H9 (cell line): ENCODE measurements at regions not wholly inside any gene's neighbourhood (a gene's known extent, or its start where the extent isn't known, plus 50 kb on each side); places are given as distances from the start of the nearest gene placed in this dataset.

Source experiments
- DNase-seq: peaks from one replicate; pipeline ENCODE4 v3.0.0-alpha.2; 2017
- H2AFZ ChIP-seq: one replicate; pipeline ENCODE4 v1.6.1; 2013; ENCODE audit warnings: mild to moderate bottlenecking, low read length, control low read depth, moderate library complexity
- H2AK5ac ChIP-seq: 2 replicates; pipeline ENCODE4 v1.6.1; 2013; ENCODE audit warnings: low read length, control low read depth, mixed read lengths; ENCODE audit not compliant: insufficient read length
- H2BK120ac ChIP-seq: one replicate; pipeline ENCODE4 v1.6.1; 2013; ENCODE audit warnings: low read depth, mild to moderate bottlenecking, low read length, control low read depth, inconsistent platforms; ENCODE audit not compliant: poor library complexity, severe bottlenecking
- H2BK12ac ChIP-seq: 2 replicates; pipeline ENCODE4 v1.6.1; 2013; ENCODE audit warnings: low read length, control low read depth, mixed read lengths, low read depth; ENCODE audit not compliant: insufficient read length
- H2BK15ac ChIP-seq: 2 replicates; pipeline ENCODE4 v1.6.1; 2013; ENCODE audit warnings: low read depth, low read length, control low read depth
- H2BK20ac ChIP-seq: one replicate; pipeline ENCODE4 v1.6.1; 2013; ENCODE audit warnings: low read depth, mild to moderate bottlenecking, low read length, control low read depth, inconsistent platforms; ENCODE audit not compliant: poor library complexity, severe bottlenecking
- H2BK5ac ChIP-seq: 2 replicates; pipeline ENCODE4 v1.6.1; 2013; ENCODE audit warnings: low read length, control low read depth, mixed read lengths; ENCODE audit not compliant: insufficient read length
- H3K14ac ChIP-seq: 2 replicates; pipeline ENCODE4 v1.6.1; 2013; ENCODE audit warnings: low read length, control low read depth; ENCODE audit not compliant: insufficient read depth
- H3K18ac ChIP-seq: 2 replicates; pipeline ENCODE4 v1.6.1; 2013; ENCODE audit warnings: low read depth, mild to moderate bottlenecking, mixed read lengths, low read length, control low read depth; ENCODE audit not compliant: insufficient read length
- H3K23ac ChIP-seq: 2 replicates; pipeline ENCODE4 v1.6.1; 2013; ENCODE audit warnings: low read length, control low read depth, mixed read lengths, low read depth; ENCODE audit not compliant: insufficient read length
- H3K23me2 ChIP-seq: 2 replicates; pipeline ENCODE4 v1.6.1; 2013; ENCODE audit warnings: low read depth, mild to moderate bottlenecking, mixed read lengths, low read length, control low read depth; ENCODE audit not compliant: insufficient read length, poor library complexity, severe bottlenecking
- H3K27ac ChIP-seq: 2 replicates; pipeline ENCODE4 v1.5.1; 2013; ENCODE audit warnings: low read length, control low read depth, mixed read lengths, low read depth; ENCODE audit not compliant: insufficient read length
- H3K27me3 ChIP-seq: 2 replicates; pipeline ENCODE4 v1.6.1; 2013; ENCODE audit warnings: low read length, control low read depth, inconsistent platforms; ENCODE audit not compliant: insufficient read depth
- H3K4ac ChIP-seq: 2 replicates; pipeline ENCODE4 v1.6.1; 2013; ENCODE audit warnings: low read depth, mild to moderate bottlenecking, control low read depth, inconsistent platforms, low read length, moderate library complexity
- H3K4me1 ChIP-seq: 2 replicates; pipeline ENCODE4 v1.6.1; 2013; ENCODE audit warnings: low read length, control low read depth, inconsistent platforms; ENCODE audit not compliant: insufficient read depth
- H3K4me2 ChIP-seq: 2 replicates; pipeline ENCODE4 v1.6.1; 2013; ENCODE audit warnings: low read length, control low read depth, mixed read lengths; ENCODE audit not compliant: insufficient read length, insufficient read depth
- H3K56ac ChIP-seq: 2 replicates; pipeline ENCODE4 v1.6.1; 2013; ENCODE audit warnings: low read depth, mild to moderate bottlenecking, mixed read lengths, low read length, control low read depth; ENCODE audit not compliant: insufficient read length
- H3K79me1 ChIP-seq: 2 replicates; pipeline ENCODE4 v1.6.1; 2013; ENCODE audit warnings: low read depth, mild to moderate bottlenecking, moderate library complexity, low read length, control low read depth, inconsistent platforms; ENCODE audit not compliant: insufficient read depth, poor library complexity, severe bottlenecking
- H3K79me2 ChIP-seq: 2 replicates; pipeline ENCODE4 v1.6.1; 2013; ENCODE audit warnings: low read length, control low read depth, inconsistent platforms; ENCODE audit not compliant: insufficient read depth
- H3K9ac ChIP-seq: 2 replicates; pipeline ENCODE4 v1.6.1; 2013; ENCODE audit warnings: low read length, control low read depth, mixed read lengths; ENCODE audit not compliant: insufficient read length; ENCODE audit errors: extremely low read depth
- H3K9me3 ChIP-seq: one replicate; pipeline ENCODE4 v1.6.1; 2013; ENCODE audit warnings: low read depth, low read length, inconsistent platforms; ENCODE audit not compliant: control insufficient read depth
- H3T11ph ChIP-seq: one replicate; pipeline ENCODE4 v1.6.1; 2013; ENCODE audit warnings: mild to moderate bottlenecking, low read length, control low read depth, inconsistent platforms
- H4K20me1 ChIP-seq: one replicate; pipeline ENCODE4 v1.6.1; 2013; ENCODE audit not compliant: control insufficient read depth, insufficient read length, insufficient read depth
- H4K5ac ChIP-seq: 2 replicates; pipeline ENCODE4 v1.6.1; 2013; ENCODE audit warnings: low read depth, mild to moderate bottlenecking, mixed read lengths, low read length, control low read depth; ENCODE audit not compliant: insufficient read length
- H4K8ac ChIP-seq: replicated peaks from 2 replicates; pipeline ENCODE4 v1.6.1; 2013; ENCODE audit warnings: low read length, control low read depth, mixed read lengths, low read depth; ENCODE audit not compliant: insufficient read length
- H4K91ac ChIP-seq: 2 replicates; pipeline ENCODE4 v1.6.1; 2013; ENCODE audit warnings: low read depth, mild to moderate bottlenecking, moderate library complexity, mixed read lengths, low read length, control low read depth; ENCODE audit not compliant: insufficient read length
- H3K27ac Mint-ChIP-seq, 3 experiments: 2 replicates in 2 of 3; 3 replicates in 1 of 3; pipeline ENCODE4 v1.8.0; 2020 to 2021; ENCODE audit warnings: mixed read lengths in 3 of 3, mild to moderate bottlenecking in 1 of 3, moderate library complexity in 1 of 3
- H3K27me3 Mint-ChIP-seq: 2 replicates; pipeline ENCODE4 v1.8.0; 2021; ENCODE audit warnings: low read depth, mild to moderate bottlenecking, moderate library complexity, mixed read lengths
- H3K36me3 Mint-ChIP-seq, 3 experiments: 2 replicates in 2 of 3; 3 replicates in 1 of 3; pipeline ENCODE4 v1.8.0; 2020 to 2021; ENCODE audit warnings: low read depth in 3 of 3, mixed read lengths in 3 of 3; ENCODE audit not compliant: insufficient read depth in 1 of 3
- H3K4me1 Mint-ChIP-seq, 2 experiments: 2 replicates each; pipeline ENCODE4 v1.8.0; 2020; ENCODE audit warnings: mixed read lengths in 2 of 2
- H3K4me3 Mint-ChIP-seq, 2 experiments: 2 replicates in 1 of 2; 3 replicates in 1 of 2; pipeline ENCODE4 v1.8.0; 2020 to 2021; ENCODE audit warnings: mild to moderate bottlenecking in 2 of 2, mixed read lengths in 2 of 2, moderate library complexity in 1 of 2
- H3K9me3 Mint-ChIP-seq, 2 experiments: 2 replicates in 1 of 2; 3 replicates in 1 of 2; pipeline ENCODE4 v1.8.0; 2020; ENCODE audit warnings: mild to moderate bottlenecking in 2 of 2, mixed read lengths in 2 of 2, moderate library complexity in 1 of 2
- WGBS: extraction: QIAGEN DNeasy Blood & Tissue Kit; methylation state at CpG from one replicate; pipeline ENCODE4 v1.1.7; 2013; ENCODE audit warnings: missing lambda C conversion rate, low lambda C conversion rate, mixed read lengths; ENCODE audit not compliant: insufficient read length; ENCODE audit errors: extremely low coverage; 5-methylcytosine and 5-hydroxymethylcytosine counted together
- TF ChIP-seq, protein P1 (sequence below): fragments of 200-600 bp; sonication (generic); conservative IDR thresholded peaks from 3 replicates; pipeline ENCODE4 v1.8.0; 2021; ENCODE audit warnings: antibody characterized with exemption, mild to moderate bottlenecking

DNA sequence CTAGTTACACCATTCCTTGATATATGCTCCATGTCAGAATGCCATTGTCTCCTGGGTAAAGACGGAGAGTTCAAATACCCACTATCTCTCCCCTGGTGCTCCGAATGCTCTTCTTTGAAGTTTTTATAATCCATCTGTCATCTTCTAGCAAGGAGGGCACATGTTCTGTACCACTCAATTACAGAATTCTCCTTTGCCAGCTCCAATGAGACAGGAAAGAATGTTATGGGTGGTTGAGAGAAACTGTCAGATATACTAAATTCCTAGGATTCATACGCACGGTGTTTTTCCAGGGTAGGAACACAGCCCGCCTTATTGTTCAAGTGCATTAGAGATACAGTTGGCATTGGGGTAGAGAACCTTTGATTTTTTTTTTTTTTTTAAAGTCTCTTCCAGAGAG is 118.0 kb upstream of the ZNF536 start:
- H3K27me3 ChIP-seq = no peaks in the 10 kb centered on the region
- no peak overlapping the region for H2BK120ac ChIP-seq
- Mint-ChIP-seq H3K4me3 (no peak overlapping the region), H3K27ac (no peak overlapping the region), H3K9me3 (no peaks in the 10 kb centered on the region), H3K4me1 (peaks cover 41 to 44% of the 10 kb centered on the region in 2 experiments), H3K36me3 (no peaks in the 10 kb centered on the region), H3K27me3 (peaks cover 6% of the 10 kb centered on the region)
- H3K79me1 ChIP-seq = no peaks in the 10 kb centered on the region
- no peak overlapping the region for H2AFZ ChIP-seq
- no peak overlapping the region for H2BK12ac ChIP-seq
- no CpG with 5 or more reads among the region's 5 CpGs for WGBS
- no peak for DNase-seq
- H3K4ac ChIP-seq = no peak overlapping the region
- no peak overlapping the region for H4K91ac ChIP-seq
- no peaks in the 10 kb centered on the region for H3K23me2 ChIP-seq
- H4K8ac ChIP-seq = no peak overlapping the region
- no peak overlapping the region for H3K56ac ChIP-seq
- H2BK20ac ChIP-seq = no peak overlapping the region
- H2BK5ac ChIP-seq = no peak overlapping the region
- H3K4me1 ChIP-seq = peaks cover 3% of the 10 kb centered on the region; the same call in 1 of the 2 replicates
- no peaks in the 10 kb centered on the region for H4K20me1 ChIP-seq
- H2AK5ac ChIP-seq = no peak overlapping the region
- H3T11ph ChIP-seq = no peak overlapping the region
- H3K4me2 ChIP-seq = no peak overlapping the region
- no peak overlapping the region for H3K23ac ChIP-seq
- no peaks in the 10 kb centered on the region for H3K9me3 ChIP-seq
- no peak overlapping the region for H2BK15ac ChIP-seq
- no peak overlapping the region for H3K14ac ChIP-seq
- no peak overlapping the region for H3K18ac ChIP-seq
- no peak overlapping the region for H4K5ac ChIP-seq
- no peak overlapping the region for H3K27ac ChIP-seq
- TF ChIP-seq, protein P1, sequence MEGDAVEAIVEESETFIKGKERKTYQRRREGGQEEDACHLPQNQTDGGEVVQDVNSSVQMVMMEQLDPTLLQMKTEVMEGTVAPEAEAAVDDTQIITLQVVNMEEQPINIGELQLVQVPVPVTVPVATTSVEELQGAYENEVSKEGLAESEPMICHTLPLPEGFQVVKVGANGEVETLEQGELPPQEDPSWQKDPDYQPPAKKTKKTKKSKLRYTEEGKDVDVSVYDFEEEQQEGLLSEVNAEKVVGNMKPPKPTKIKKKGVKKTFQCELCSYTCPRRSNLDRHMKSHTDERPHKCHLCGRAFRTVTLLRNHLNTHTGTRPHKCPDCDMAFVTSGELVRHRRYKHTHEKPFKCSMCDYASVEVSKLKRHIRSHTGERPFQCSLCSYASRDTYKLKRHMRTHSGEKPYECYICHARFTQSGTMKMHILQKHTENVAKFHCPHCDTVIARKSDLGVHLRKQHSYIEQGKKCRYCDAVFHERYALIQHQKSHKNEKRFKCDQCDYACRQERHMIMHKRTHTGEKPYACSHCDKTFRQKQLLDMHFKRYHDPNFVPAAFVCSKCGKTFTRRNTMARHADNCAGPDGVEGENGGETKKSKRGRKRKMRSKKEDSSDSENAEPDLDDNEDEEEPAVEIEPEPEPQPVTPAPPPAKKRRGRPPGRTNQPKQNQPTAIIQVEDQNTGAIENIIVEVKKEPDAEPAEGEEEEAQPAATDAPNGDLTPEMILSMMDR = no peak
- no peaks in the 10 kb centered on the region for H3K79me2 ChIP-seq
- no peak overlapping the region for H3K9ac ChIP-seq
